ENCODE measurements at regions not wholly inside any gene's neighbourhood (a gene's known extent, or its start where the extent isn't known, plus 50 kb on each side); places are given as distances from the start of the nearest gene placed in this dataset.

GRCh38 chrX:115364670-115365069 is 75.2 kb downstream of the LUZP4 start:
- TF ChIP-seq, protein P1, sequence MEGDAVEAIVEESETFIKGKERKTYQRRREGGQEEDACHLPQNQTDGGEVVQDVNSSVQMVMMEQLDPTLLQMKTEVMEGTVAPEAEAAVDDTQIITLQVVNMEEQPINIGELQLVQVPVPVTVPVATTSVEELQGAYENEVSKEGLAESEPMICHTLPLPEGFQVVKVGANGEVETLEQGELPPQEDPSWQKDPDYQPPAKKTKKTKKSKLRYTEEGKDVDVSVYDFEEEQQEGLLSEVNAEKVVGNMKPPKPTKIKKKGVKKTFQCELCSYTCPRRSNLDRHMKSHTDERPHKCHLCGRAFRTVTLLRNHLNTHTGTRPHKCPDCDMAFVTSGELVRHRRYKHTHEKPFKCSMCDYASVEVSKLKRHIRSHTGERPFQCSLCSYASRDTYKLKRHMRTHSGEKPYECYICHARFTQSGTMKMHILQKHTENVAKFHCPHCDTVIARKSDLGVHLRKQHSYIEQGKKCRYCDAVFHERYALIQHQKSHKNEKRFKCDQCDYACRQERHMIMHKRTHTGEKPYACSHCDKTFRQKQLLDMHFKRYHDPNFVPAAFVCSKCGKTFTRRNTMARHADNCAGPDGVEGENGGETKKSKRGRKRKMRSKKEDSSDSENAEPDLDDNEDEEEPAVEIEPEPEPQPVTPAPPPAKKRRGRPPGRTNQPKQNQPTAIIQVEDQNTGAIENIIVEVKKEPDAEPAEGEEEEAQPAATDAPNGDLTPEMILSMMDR (conservative IDR thresholded peaks at IDR 0.05; ENCODE audit: low read depth, low read length) = no peak
- TF ChIP-seq EZH2phosphoT487 (IDR thresholded peaks at IDR 0.05; ENCODE audit: borderline replicate concordance, low read length) = no peak
- no peak for TF ChIP-seq EZH2 (IDR thresholded peaks at IDR 0.05; ENCODE audit: low read length, unreplicated experiment)
- ChIA-PET POLR2A (ENCODE audit: unreplicated experiment) (no interaction called here), CTCF (no interaction called here)
- Histone ChIP-seq H4K20me1 (ENCODE audit: low read length) (no peaks in the 10 kb centered on the region), H3K27ac (ENCODE audit: low read length) (no peak overlapping the region), H3K4me3 (ENCODE audit: low read length) (no peak overlapping the region), H3K4me1 (ENCODE audit: insufficient read depth, low read length) (peaks cover 7% of the 10 kb centered on the region), H3K9me2 (replicated peaks; ENCODE audit: low read length) (no peaks in the 10 kb centered on the region), H3K36me3 (ENCODE audit: low read depth, low read length) (no peaks in the 10 kb centered on the region), H3K9ac (ENCODE audit: low read length) (no peak overlapping the region), H3K4me2 (ENCODE audit: low read length) (no peak overlapping the region), H3K9me3 (ENCODE audit: low read length) (no peaks in the 10 kb centered on the region), H3K27me3 (ENCODE audit: low read length) (no peaks in the 10 kb centered on the region), H2AFZ (ENCODE audit: low read length) (no peak overlapping the region), H3F3A (ENCODE audit: low read length, unreplicated experiment) (no peaks in the 10 kb centered on the region), H3K79me2 (ENCODE audit: low read length) (no peaks in the 10 kb centered on the region)
- BruUV-seq (replicated peaks) = no TSS peak
- DNase-seq (no peak), ATAC-seq (no peak)
- intact Hi-C loops (cut with micrococcal nuclease) = no loop called here

DNA sequence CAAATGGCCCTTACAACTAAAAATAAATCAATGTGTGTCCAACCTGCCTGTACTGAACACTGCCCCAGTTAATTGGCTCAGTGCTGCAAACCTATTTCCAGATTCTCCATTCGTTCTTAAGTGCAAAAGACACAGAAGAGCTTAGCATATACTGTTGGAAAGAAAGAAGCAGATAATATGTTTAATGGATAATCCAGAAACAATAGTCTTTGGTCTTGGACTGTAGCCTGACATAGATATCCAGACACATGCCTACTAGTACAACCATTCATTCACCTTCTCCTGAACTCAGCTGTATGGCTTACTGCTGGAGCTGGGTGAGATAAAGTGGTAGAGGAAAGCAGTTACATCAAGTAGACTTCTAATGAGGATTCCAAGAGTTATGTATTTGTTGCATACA is 77.0 kb downstream of the LUZP4 start:
- Histone ChIP-seq H3K4me2 (ENCODE audit: low read length) (no peak overlapping the region), H3K9ac (ENCODE audit: low read length) (no peak overlapping the region), H4K20me1 (ENCODE audit: low read length) (no peaks in the 10 kb centered on the region), H3K9me2 (replicated peaks; ENCODE audit: low read length) (no peaks in the 10 kb centered on the region), H3K27ac (ENCODE audit: low read length) (no peak overlapping the region), H3K4me3 (ENCODE audit: low read length) (no peak overlapping the region), H3F3A (ENCODE audit: low read length, unreplicated experiment) (no peaks in the 10 kb centered on the region), H3K9me3 (ENCODE audit: low read length) (no peaks in the 10 kb centered on the region), H3K4me1 (ENCODE audit: insufficient read depth, low read length) (peaks cover 7% of the 10 kb centered on the region), H3K27me3 (ENCODE audit: low read length) (no peaks in the 10 kb centered on the region), H3K79me2 (ENCODE audit: low read length) (no peaks in the 10 kb centered on the region), H2AFZ (ENCODE audit: low read length) (no peak overlapping the region), H3K36me3 (ENCODE audit: low read depth, low read length) (no peaks in the 10 kb centered on the region)
- no peak for ATAC-seq
- ChIA-PET CTCF (no interaction called here), POLR2A (ENCODE audit: unreplicated experiment) (no interaction called here)
- BruUV-seq (replicated peaks) = no TSS peak
- TF ChIP-seq EZH2phosphoT487 (IDR thresholded peaks at IDR 0.05; ENCODE audit: borderline replicate concordance, low read length) = no peak
- TF ChIP-seq EZH2 (IDR thresholded peaks at IDR 0.05; ENCODE audit: low read length, unreplicated experiment) = no peak
- TF ChIP-seq, protein P1 (conservative IDR thresholded peaks at IDR 0.05; ENCODE audit: low read depth, low read length) = no peak
- no peak for DNase-seq
- intact Hi-C loops (cut with micrococcal nuclease) = no loop called here

DNA sequence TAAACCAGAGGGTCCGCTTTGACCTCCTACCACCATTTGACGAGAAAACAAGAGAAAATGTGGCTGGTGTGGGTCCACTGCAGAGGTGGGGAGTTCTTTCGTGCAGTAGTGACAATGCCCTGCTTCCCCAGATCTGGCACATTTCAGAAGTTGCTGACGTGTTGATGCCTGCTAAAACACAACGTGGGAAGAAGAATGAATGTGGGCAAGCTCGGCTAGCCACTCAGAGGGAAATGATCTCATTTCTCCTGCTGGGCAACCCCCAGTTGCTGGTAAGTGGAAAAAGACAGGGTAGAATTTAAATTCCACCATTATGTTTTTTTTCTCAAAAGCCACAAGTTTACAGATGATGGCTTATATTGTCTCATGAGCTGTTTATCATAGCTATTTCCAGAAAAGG is 77.9 kb downstream of the LUZP4 start:
- H3K27ac ChIP-seq (ENCODE audit: low read length) = no peak overlapping the region

More for the DNA sequence above, 77.9 kb downstream of the LUZP4 start:
- no peaks in the 10 kb centered on the region for H3F3A ChIP-seq (ENCODE audit: low read length, unreplicated experiment)
- peaks cover 15% of the 10 kb centered on the region for H3K4me1 ChIP-seq (ENCODE audit: insufficient read depth, low read length)
- H3K9me2 ChIP-seq (replicated peaks; ENCODE audit: low read length) = no peaks in the 10 kb centered on the region
- H3K4me2 ChIP-seq (ENCODE audit: low read length) = no peak overlapping the region
- no peaks in the 10 kb centered on the region for H4K20me1 ChIP-seq (ENCODE audit: low read length)
- no peaks in the 10 kb centered on the region for H3K9me3 ChIP-seq (ENCODE audit: low read length)
- intact Hi-C loops (cut with micrococcal nuclease) = no loop called here
- TF ChIP-seq EZH2phosphoT487 (IDR thresholded peaks at IDR 0.05; ENCODE audit: borderline replicate concordance, low read length) (no peak), EZH2 (IDR thresholded peaks at IDR 0.05; ENCODE audit: low read length, unreplicated experiment) (no peak)
- TF ChIP-seq, protein P1 (conservative IDR thresholded peaks at IDR 0.05; ENCODE audit: low read depth, low read length) = no peak
- CTCF ChIA-PET = no interaction called here
- no peak overlapping the region for H3K4me3 ChIP-seq (ENCODE audit: low read length)
- ATAC-seq (no peak), DNase-seq (no peak)
- POLR2A ChIA-PET (ENCODE audit: unreplicated experiment) = no interaction called here
- no peaks in the 10 kb centered on the region for H3K27me3 ChIP-seq (ENCODE audit: low read length)
- H3K79me2 ChIP-seq (ENCODE audit: low read length) = no peaks in the 10 kb centered on the region
- H2AFZ ChIP-seq (ENCODE audit: low read length) = no peak overlapping the region
- H3K36me3 ChIP-seq (ENCODE audit: low read depth, low read length) = no peaks in the 10 kb centered on the region
- no TSS peak for BruUV-seq (replicated peaks)
- H3K9ac ChIP-seq (ENCODE audit: low read length) = no peak overlapping the region

Data from PC-3 (cell line).